GM10266 (cell line): ENCODE measurements at regions not wholly inside any gene's neighbourhood (a gene's known extent, or its start where the extent isn't known, plus 50 kb on each side); places are given as distances from the start of the nearest gene placed in this dataset.
"Not testable (repeated sequence)": the region's sequence is repeated elsewhere in the genome, so short reads cannot be mapped to it uniquely, and the experiment has no call there.

Experiments used
- DNase-seq: peaks from one replicate; pipeline ENCODE4 v3.0.0; 2012; ENCODE audit errors: extremely low spot score
- CTCF ChIP-seq: IDR thresholded peaks from 2 replicates; pipeline ENCODE4 v1.5.1; 2012; ENCODE audit warnings: mild to moderate bottlenecking, low read depth; ENCODE audit not compliant: control insufficient read depth, insufficient read depth; ENCODE audit errors: missing control alignments

GRCh38 chr18:77342736-77343135 is 93.1 kb downstream of the GALR1 start:
- DNase-seq: no peak
- TF ChIP-seq CTCF: no peak

GRCh38 chr18:77343846-77344510 is 94.3 kb downstream of the GALR1 start:
- DNase-seq: no peak
- TF ChIP-seq CTCF: no peak

- TF ChIP-seq CTCF: no peak
- DNase-seq: no peak
Measured at GRCh38 chr18:77344786-77345500, 95.3 kb downstream of the GALR1 start.

- DNase-seq: no peak
- no peak for TF ChIP-seq CTCF
Measured at GRCh38 chr18:77346208-77346810, 96.7 kb downstream of the GALR1 start.

- not testable (repeated sequence) for DNase-seq
Measured at GRCh38 chr18:77353349-77353748, 103.7 kb downstream of the GALR1 start.

GRCh38 chr18:77359561-77360314 is 110.1 kb downstream of the GALR1 start:
- DNase-seq: no peak
- TF ChIP-seq CTCF: no peak

GRCh38 chr18:77360315-77361190 is 110.9 kb downstream of the GALR1 start:
- DNase-seq: no peak
- TF ChIP-seq CTCF: no peak
